DMS153 treated with DMSO at 0.1 percent for 48 hours (cell line): ENCODE measurements at regions not wholly inside any gene's neighbourhood (a gene's known extent, or its start where the extent isn't known, plus 50 kb on each side); places are given as distances from the start of the nearest gene placed in this dataset.

Experiments
- DNase-seq: peaks from one replicate; lab custom pipeline; 2025; ENCODE audit not compliant: unreplicated experiment; lab: John Stamatoyannopoulos, UW

DNA sequence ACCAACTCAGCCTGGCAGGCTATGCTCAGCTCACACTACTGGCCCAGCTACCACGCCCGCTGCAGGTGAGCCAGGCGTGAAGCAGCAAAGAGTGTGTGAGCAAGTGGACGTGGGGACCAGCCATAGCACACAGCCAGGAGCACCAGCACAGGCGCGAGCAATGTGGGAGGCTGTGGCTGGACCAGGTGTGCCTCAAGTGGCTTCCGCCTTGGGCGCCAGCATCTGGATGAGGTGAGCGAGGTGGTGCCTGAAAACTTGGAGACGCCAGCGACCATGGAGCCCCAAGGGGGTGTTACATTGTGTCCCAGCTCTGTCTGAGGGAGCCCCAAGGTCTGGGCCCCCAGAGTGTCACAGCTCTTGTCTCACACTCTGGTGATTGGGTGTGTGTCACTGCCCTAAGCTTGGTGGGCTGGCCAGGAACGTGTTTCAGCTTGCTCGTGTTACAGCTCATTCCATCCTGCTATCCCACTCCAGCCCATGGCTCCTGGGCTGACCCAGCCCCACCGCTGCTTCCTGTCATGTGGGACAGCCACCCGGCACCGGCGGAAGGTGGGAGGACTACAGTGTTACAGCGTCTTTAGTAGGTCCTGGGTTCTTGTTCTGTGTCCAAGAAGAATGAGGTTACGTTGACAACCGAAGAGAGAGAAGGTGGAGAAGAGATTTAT, 508.0 kb upstream of the MMS22L start:
- DNase-seq = no peak

DNA sequence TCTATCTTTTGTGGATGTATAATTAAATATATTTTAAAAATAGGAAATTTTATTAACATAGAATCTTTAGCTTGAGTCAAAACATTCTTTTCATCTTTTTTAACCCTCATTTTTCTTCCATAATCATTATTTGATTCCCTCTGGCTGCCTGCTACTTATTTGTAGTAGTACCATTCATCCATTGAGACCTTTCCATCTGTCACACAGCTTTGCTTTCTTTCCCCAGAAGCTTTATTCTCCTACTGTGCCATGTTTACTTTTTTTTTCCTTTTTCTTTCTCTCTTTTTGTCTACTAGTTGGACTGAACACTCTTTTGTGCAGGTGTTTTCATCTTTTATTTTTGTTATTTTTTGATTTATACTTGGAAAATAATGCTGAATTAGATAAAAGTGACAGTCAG, 522.6 kb upstream of the MMS22L start:
- DNase-seq = no peak

DNA sequence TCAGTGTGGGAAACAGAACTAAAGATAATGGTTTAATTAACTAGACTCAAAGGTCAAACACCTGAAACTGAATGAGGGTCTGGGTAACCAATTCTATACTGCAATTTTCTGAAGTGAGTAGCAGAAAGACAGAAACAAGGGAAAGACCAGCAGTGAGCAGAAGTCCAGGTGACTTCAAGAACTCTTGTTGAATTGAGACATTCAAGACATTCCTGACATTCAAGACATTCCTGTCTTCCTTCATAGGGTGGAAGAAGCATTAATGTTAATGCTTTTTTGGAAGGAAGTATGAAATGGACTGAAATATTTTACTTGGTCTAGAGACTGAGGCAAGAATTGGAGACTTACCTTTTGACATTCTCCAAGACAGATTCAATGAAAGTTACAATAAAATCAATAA, 529.9 kb upstream of the MMS22L start:
- no peak for DNase-seq

DNA sequence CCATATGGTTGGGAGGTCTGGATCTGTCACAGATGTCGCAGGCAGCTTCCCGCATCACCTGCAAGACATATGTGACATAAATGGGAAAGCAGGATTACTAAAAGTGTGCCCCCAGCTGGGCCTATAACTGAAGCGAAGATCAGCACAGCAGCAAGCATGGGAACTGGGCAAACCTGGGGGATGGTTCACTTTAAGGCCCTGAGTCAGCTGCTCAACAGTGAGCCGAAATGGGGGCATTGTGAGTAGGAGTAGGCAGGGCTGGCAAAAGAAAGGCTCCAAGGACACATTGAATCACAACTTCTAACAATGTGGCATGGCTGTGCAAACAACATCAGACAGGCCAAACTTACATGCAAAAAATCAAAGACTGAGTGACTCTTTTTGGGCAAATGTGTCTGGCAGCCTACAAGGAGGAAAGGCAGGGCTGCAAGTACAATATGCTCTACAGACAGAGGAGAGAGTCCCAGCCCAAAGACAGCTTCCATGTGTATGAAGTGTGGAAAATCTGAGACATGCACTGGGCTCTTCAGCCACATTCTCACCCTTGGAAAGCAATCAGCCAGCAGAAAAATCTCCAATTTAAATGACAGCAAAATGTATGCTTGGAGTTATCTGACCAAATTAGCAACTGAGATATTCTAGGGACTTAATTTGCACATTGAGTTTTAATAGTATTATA, 531.0 kb upstream of the MMS22L start:
- DNase-seq = no peak

DNA sequence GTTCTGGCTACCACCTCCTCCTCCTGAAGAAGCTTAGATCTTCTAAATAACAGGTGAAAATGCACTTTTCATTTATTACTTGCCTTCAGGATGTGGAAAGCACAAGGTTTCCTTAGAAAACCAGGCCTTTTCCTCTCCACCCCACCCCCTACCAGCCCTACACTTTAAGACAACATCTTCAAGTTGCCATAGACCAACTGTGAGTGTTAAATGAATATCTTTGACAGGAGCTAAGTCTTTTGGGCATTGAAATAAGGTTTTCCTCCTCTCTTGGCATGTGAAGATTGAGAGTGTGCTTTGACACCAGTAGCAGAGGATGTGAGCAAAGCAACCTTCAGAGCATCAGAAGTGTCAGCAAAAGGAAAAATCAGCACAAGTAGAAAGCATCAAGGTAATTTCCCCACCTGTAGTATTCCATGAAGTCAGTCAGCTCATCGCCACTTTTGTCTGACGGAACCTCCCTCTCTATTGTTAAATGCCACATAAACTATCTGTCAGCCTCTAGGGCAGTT, 532.3 kb upstream of the MMS22L start:
- no peak for DNase-seq

DNA sequence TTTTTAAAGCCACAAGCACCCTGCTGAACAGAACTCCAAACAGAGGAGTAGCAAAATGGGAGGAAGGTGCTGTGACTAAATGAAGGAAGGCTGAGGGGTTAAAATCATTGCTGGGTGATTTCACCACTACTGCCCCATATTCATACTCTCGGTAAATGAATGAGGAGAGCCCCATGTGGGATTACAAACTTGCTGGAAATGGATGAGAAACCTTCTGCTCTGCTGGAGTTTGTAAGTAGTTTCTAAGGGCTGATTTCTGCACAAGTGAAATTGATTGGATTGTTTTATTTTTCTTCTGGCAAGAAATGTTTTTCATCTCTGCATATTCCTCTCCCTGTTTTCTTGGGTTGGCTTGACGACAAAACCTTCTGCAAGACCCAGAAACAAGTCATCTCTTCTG, 533.5 kb upstream of the MMS22L start:
- no peak for DNase-seq

DNA sequence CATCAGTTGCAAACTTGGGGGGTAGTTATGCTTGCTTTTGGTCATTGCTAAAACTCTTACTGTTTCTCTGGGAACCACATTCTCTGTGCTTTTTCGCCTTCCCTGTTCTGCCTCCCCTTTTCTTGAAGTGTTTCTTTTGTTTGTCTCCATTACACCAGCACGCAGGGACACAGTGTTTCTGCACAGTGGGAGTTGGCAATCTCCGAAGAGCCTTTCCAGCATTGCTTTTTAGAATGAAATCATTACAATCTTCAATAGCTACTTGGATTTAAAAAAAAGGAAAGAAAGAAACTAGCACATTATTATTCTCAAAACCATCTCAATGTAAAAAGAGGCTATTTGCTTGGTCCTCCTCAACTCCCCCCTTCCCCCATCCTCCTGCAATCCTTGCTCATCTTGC, 536.7 kb upstream of the MMS22L start:
- no peak for DNase-seq

DNA sequence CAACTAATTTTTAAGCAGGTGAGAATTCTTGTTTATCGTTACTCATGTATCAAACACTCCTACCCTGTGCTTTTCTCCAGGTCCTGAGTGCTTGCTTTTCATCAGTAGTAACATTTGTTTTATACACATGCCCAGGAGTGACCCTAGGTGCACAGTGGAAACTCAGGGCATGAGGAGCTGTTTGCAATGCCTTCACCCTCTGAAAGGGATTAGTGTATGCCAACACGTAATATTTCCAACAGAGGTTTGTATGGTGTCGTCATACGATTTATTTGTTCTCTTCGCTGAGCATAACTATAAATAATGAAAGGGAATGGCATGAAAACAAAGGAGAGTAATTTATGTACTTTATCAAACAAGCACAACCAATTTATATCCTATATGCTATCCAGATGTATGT, 537.4 kb upstream of the MMS22L start:
- DNase-seq = no peak

DNA sequence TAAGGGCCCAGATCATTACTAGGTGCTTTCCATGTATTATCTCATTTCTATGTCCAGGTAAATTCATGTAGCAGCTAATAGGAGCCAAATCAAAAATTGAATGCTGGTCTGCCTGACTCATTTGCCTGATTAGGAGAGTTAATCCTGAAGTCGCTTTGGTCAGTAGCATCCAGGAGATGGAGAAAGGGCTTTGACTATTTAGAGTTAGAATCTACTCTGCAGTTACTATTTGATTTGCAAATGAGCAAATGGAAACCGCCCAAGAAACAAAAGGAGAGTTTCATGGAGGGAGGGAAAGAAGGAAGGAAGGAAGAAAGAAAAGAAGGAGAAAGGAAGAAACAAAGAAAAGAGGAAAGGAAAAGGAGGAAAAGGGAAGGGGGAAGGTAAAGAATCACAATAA, 539.6 kb upstream of the MMS22L start:
- DNase-seq = no peak

DNA sequence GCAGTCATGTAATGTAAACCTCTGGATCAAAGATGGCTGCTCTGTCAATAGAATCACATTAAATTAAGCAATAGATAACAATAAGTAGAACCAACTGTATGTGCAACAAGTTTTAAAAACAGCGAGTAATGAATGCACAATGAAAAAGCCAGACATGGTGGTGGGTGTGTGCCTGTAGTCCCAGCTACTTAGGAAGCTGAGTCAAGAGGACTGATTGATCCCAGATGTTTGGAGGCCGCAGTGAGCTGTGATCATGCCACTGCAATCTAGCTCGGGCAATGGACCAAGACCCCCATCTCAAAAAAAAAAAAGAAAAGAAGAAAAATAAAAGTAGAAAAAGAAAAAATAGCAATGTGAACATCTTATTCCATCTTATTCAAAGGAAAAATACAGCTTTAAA, 558.7 kb upstream of the MMS22L start:
- DNase-seq = no peak

DNA sequence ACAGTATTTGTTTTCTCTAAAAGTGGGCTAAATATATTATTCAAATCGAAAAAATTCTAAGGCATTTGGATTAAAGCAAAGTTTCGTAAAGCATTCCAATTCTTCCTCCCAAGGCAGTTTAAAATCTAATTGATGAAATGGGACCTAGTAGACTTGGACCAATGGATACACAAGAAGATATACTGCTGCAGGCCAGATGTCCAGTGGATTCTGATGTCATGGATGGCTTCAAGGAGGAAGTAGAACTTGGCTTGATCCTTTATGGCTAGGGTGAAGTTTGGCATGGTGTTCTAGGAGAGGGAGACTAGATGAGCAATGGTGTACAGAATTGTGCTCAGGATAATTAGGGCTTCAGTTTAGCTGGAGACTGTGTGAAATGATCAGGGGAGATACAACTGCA, 559.5 kb upstream of the MMS22L start:
- no peak for DNase-seq

DNA sequence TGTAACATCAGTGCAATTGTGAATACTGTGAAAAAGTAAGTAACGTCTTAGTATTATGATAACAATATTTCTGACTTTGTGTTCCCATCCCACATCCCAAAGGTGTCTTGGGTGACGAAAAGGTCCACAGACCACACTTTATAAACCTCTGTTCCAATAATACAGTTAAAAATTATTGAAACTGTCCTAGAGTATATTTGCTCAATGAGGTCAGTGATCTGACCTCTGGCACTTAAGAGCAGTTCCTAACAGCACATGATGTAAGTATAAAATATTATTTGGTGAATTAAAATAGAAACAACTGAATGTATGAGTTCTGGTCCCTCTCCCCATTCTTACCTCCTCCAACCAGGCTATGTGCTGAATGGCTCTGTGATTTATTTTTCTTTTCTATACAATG, 566.4 kb upstream of the MMS22L start:
- no peak for DNase-seq

DNA sequence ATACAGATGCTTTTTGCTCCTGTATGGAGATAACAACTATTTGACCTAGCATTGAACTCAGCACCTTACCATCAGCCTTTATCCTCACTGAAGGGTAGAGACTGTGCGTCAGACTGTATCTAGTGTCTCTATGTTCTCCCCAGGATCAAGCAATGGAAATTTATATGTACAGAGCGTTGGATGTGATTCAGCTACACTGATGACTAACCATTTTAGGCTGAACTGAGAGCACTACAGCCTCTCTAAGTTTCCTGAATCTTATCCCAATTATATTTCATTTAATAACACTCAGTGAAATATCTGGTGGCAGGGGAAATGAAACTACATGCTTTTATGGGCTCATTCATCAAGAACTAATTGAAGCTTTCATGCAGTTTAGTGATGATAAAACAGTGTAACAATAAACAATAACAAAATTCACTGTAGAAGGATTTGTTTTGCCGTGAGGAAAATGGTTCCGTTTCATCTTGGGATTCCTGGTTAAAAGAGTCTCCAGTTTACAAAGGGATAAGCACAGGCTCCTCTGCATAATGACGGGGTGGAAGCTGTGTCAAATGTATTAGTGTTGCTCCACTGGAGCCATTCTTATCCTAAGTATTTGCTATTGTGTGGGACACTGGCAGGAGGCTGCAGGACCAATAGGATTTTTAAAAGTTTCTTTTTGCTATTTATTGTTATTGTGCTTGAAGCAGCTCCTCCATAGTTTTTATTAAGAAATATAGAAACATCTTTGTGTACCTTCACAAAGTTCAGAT, 567.6 kb upstream of the MMS22L start:
- DNase-seq = no peak

DNA sequence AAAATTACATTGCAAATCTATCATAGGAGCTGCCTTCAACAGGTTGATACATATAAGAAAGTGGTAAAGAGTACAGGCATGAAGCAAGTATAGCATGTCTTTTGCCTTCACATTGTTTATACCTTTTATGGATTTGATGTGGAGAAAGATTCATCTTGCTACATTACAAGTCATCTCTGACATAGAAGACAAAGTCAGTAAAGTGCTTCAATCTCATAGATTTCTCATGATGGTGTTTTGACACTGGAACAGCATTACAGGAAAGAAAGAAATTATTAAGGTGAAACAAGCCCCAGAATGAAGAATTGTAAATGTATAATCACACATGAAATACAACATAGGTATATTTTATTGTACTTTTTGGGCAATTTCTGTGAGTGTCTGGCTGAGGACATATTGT, 580.7 kb upstream of the MMS22L start:
- DNase-seq = no peak

DNA sequence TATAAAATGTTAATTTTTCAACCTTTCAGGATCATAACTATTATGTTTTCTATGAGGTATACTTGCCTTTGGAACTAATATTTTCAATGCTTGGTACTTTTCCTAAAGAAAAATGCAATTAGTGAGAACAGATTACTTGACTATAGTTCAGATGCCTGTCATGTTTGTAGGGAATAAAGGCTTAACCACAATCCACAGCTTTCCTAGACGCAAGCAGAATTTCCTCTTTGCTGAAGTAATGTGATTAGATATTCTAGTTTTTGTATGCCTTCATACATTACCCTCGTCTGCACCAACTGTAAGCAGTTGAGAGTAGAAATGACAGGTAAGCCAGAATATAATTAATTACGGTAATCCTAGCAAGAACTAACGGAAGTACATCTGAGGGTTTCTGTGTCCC, 581.4 kb upstream of the MMS22L start:
- DNase-seq = no peak

DNA sequence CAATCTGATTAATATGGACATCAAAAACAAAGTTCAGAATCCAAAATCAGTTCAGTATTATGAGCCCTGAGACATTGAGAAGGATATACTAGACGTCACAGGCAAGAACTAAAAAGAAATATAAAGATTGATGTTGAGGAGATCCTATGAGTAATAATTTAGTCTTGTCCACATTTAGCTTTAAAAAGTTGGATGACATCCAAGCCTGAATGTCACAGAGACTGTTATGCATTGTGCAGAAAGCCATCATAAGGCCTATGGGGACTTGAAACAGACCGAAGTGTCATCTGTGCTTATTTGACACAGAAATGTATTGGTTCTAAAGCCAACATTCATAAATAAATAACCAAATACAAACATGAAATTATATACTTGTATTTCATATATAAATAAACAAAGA, 581.8 kb upstream of the MMS22L start:
- no peak for DNase-seq

DNA sequence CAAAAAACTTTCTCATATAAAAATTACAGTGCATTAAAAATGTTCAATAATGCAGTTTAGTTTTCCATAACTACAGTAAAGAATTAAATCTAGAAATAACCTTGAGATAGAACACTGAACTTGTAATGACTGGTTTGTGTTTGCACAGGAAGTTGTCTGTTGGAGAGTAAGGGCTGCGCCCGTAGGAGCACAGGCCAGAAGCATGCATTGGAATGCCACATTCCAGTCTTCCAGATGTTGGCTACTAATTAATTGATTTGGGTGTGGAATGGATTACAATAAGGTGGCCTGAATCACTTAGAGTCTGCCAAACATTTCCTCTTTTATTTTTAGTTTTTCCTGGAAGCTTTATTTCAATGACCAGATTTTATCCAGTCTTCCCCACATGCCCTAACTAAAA, 582.6 kb upstream of the MMS22L start:
- no peak for DNase-seq

DNA sequence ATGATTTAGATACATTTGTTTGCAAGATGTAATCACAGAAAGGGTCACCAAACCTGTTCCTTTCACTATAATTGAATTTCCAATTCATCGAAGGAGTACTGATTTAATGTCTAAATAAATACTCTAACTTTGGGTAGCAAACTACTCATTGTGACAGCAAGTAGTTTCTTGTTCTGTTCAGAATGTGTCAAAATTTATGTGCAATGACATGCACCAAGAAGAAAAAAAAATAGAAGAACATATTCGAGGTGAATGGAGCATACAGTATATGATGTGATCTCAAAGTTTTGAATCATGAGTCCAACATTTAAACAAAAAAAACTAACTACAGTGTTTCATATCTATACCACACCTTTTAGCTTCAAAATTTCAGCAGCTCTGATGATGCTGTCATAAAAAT, 583.6 kb upstream of the MMS22L start:
- no peak for DNase-seq

DNA sequence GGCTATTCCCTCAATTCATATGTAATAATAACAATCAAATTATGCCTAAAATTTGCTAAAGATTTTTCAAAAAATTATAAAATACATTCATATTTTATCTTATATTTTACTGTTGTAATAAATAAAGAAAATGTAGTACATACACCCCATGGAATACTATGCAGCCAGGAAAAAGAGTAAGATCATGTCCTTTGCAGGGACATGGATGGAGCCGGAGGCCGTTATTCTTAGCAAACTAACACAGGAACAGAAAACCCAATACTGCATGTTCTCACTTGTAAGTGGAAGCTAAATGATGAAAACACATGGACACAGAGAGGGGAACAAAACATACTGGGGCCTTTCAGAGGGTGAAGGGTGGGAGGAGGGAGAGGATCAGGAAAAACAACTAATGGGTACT, 584.2 kb upstream of the MMS22L start:
- no peak for DNase-seq

DNA sequence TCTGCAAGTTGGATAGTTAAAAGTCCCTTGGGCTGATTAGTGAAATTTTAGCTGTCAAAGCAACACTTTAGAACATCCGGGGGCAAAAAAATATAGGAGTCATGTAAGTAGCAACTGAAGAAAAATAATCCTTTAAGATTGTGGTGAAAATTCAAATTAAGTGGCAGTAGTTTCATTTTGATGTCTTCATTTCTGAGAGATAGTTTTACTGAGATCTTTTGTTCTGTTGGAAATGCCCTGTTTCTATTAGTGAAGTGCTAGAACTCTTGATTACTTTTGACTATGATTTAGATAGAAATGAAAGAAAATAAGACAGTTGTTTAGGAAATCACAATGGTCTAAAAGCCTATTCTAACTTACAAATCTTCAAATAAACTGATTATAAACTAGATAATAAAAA, 587.3 kb upstream of the MMS22L start:
- DNase-seq = no peak

DNA sequence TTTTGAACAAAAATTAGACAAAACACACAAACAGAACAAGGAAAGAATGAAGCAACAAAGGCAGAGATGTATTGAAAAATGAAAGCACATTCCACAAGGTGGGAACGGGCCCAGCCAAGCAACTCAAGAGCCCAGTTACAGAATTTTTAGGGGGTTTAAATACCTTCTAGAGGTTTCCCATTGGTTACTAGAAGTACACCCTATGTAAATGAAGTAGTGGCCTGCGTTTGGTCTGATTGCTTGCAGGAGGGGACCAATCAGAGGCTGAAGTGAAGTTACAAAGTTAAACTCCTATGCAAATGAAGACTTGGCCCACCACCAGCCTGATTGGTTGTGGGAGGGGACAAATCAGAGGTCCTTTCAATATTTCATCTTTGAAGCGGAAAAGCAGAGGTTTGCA, 593.7 kb upstream of the MMS22L start:
- DNase-seq = no peak

DNA sequence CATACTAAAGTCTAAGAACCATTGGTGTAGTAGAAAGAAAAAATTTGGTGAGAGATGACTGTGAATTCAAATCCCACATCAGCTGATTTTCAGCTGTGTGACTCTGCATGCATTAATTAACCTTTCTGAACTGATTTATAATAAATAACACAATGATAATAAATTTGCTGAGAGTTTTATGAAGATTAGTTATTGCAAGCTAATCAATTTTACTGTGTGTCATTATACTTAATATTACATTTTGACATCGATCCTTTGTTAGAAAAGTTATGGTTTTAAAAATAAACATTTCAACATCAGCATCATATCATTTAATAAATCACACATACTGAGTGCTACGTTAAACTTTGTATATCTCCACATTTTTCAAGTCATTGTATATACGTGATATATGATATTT, 599.7 kb upstream of the MMS22L start:
- no peak for DNase-seq
